GM23248 (cell line): ENCODE measurements at regions not wholly inside any gene's neighbourhood (a gene's known extent, or its start where the extent isn't known, plus 50 kb on each side); places are given as distances from the start of the nearest gene placed in this dataset.

Experiments
- EZH2 ChIP-seq: fragments of 200-600 bp; sonication (generic); IDR thresholded peaks from 2 replicates; pipeline ENCODE4 v1.6.1; 2018; ENCODE audit warnings: antibody characterized with exemption, mild to moderate bottlenecking; ENCODE audit not compliant: insufficient read depth, poor library complexity, severe bottlenecking
- EZH2phosphoT487 ChIP-seq: fragments of 200-600 bp; sonication (generic); IDR thresholded peaks from 2 replicates; pipeline ENCODE4 v1.6.1; 2018; ENCODE audit warnings: antibody characterized with exemption, moderate library complexity, mild to moderate bottlenecking, low read depth; ENCODE audit not compliant: insufficient read depth

DNA sequence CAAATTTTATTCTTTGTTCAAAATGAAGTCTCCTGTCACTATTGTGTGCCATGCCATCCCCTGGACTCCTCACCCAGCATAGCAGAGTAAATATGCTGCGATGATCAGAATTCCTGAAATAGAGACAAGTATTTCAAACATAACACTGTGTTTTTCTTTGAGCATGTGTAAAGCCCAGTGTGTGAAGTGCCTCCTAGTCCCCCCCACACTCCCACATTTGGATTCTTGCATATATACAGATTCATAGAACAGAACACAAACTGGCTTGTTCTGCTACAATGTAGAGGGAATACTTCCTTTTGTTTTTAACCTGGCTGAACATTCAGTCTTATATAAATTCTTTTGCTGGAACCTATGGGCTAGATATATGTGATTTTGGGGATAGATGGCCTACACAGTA, 84.9 kb downstream of the NUDT12 start:
- TF ChIP-seq EZH2phosphoT487 (no peak), EZH2 (no peak)
